ENCODE measurements at regions not wholly inside any gene's neighbourhood (a gene's known extent, or its start where the extent isn't known, plus 50 kb on each side); places are given as distances from the start of the nearest gene placed in this dataset.

- TF ChIP-seq CTCF (conservative IDR thresholded peaks at IDR 0.05) = no peak
- Histone ChIP-seq H2BK5ac (ENCODE audit: insufficient read length, low read length) (no peak overlapping the region), H3K18ac (ENCODE audit: insufficient read length, low read depth, low read length) (no peak overlapping the region), H3K4me2 (ENCODE audit: insufficient read depth, insufficient read length, low read length) (no peak overlapping the region), H2BK120ac (ENCODE audit: low read depth, low read length, poor library complexity, severe bottlenecking) (no peak overlapping the region), H3K23ac (ENCODE audit: insufficient read length, low read depth, low read length) (no peak overlapping the region), H3K9ac (ENCODE audit: extremely low read depth, insufficient read length, low read length) (no peak overlapping the region), H3T11ph (ENCODE audit: low read length) (no peak overlapping the region), H2BK12ac (ENCODE audit: insufficient read length, low read depth, low read length) (no peak overlapping the region), H2BK15ac (ENCODE audit: low read depth, low read length) (no peak overlapping the region), H3K14ac (ENCODE audit: insufficient read depth, low read length) (no peak overlapping the region), H3K4me1 (ENCODE audit: insufficient read depth, low read length) (no peaks in the 10 kb centered on the region), H4K8ac (replicated peaks; ENCODE audit: insufficient read length, low read depth, low read length) (no peak overlapping the region), H2BK20ac (ENCODE audit: low read depth, low read length, poor library complexity, severe bottlenecking) (no peak overlapping the region), H3K9me3 (ENCODE audit: control insufficient read depth, low read depth, low read length) (no peaks in the 10 kb centered on the region), H2AK5ac (ENCODE audit: insufficient read length, low read length) (no peak overlapping the region), H4K5ac (ENCODE audit: insufficient read length, low read depth, low read length) (no peak overlapping the region), H2AFZ (ENCODE audit: low read length) (no peak overlapping the region), H3K23me2 (ENCODE audit: insufficient read length, low read depth, low read length, poor library complexity, severe bottlenecking) (no peaks in the 10 kb centered on the region), H4K20me1 (ENCODE audit: control insufficient read depth, insufficient read depth, insufficient read length) (no peaks in the 10 kb centered on the region), H3K4ac (ENCODE audit: low read depth, low read length) (no peak overlapping the region), H3K79me2 (ENCODE audit: insufficient read depth, low read length) (no peaks in the 10 kb centered on the region), H3K27ac (ENCODE audit: insufficient read length, low read depth, low read length) (no peak overlapping the region), H3K27me3 (ENCODE audit: insufficient read depth, low read length) (no peaks in the 10 kb centered on the region), H3K56ac (ENCODE audit: insufficient read length, low read depth, low read length) (no peak overlapping the region), H4K91ac (ENCODE audit: insufficient read length, low read depth, low read length) (no peak overlapping the region), H3K79me1 (ENCODE audit: insufficient read depth, low read depth, low read length, poor library complexity, severe bottlenecking) (no peaks in the 10 kb centered on the region)
- DNase-seq = no peak
- Mint-ChIP-seq H3K27me3 (ENCODE audit: low read depth) (peaks cover 17% of the 10 kb centered on the region), H3K36me3 (ENCODE audit: insufficient read depth in 1 of 3, low read depth in 3 of 3) (peaks cover 0 to 44% (median 4%) of the 10 kb centered on the region in 3 experiments; a peak in 4 of 7 replicates), H3K27ac (no peak overlapping the region; a peak in 1 of 7 replicates), H3K4me3 (no peak overlapping the region), H3K4me1 (no peaks in the 10 kb centered on the region), H3K9me3 (no peaks in the 10 kb centered on the region)
- WGBS (ENCODE audit: extremely low coverage, insufficient read length, low lambda C conversion rate) = no CpG with 5 or more reads among the region's 15 CpGs
These were observed 453.9 kb downstream of the AACS start for GRCh38 chr12:125519026-125519651.

All from H9 (cell line).